A549 (cell line): ENCODE measurements at regions not wholly inside any gene's neighbourhood (a gene's known extent, or its start where the extent isn't known, plus 50 kb on each side); places are given as distances from the start of the nearest gene placed in this dataset.

Experiments
- ATAC-seq, 2 experiments: fragments of 200-7000 bp in 1 of 2; fragments of >200 bp in 1 of 2; cut with Nextera tagmentation in 1 of 2; cut with Tn5 transposase in 1 of 2; 3 replicates each; pipeline versions ENCODE4 v1.8.0 to v1.9.1; 2018 to 2020; ENCODE audit warnings: mild to moderate bottlenecking in 1 of 2, moderate library complexity in 1 of 2
- CTCF ChIA-PET: fragments of 300-600 bp; sonication (Branson Sonifier 250); formaldehyde crosslinking; extraction: SDS; loops from one replicate; lab custom pipeline; 2021; ENCODE audit warnings: antibody characterized with exemption, inconsistent platforms; lab: Yijun Ruan, JAX
- POLR2A ChIA-PET: fragments of 350-600 bp; formaldehyde crosslinking; extraction: SDS; loops from one replicate; lab custom pipeline; 2021; ENCODE audit warnings: antibody characterized with exemption, inconsistent platforms; lab: Yijun Ruan, JAX
- DNase-seq, 2 experiments: peaks; one replicate each; pipeline versions ENCODE4 v3.0.0 to v3.0.0-alpha.2; 2011 to 2016; ENCODE audit warnings: low read depth in 1 of 2, low spot score in 1 of 2
- FAIRE-seq: peaks from 2 replicates; lab custom pipeline; 2011; peaks lifted over from hg19 to GRCh38; lab: Jason Lieb, UNC
- H3K27ac ChIP-seq, 2 experiments: fragments of >200 bp; sonication (Bioruptor Twin); formaldehyde crosslinking; 3 replicates each; pipeline ENCODE4 v1.5.1; 2016 to 2017
- H3K4me1 ChIP-seq: fragments of >200 bp; sonication (Bioruptor Twin); formaldehyde crosslinking; 3 replicates; pipeline ENCODE4 v1.6.1; 2016
- H3K4me2 ChIP-seq: fragments of >200 bp; sonication (Bioruptor Twin); formaldehyde crosslinking; 3 replicates; pipeline ENCODE4 v1.6.1; 2016
- H3K4me3 ChIP-seq: fragments of >200 bp; sonication (Bioruptor Twin); formaldehyde crosslinking; 3 replicates; pipeline ENCODE4 v1.5.1; 2016
- H3K9me3 ChIP-seq: fragments of >200 bp; sonication (Bioruptor Twin); formaldehyde crosslinking; 3 replicates; pipeline ENCODE4 v1.6.1; 2016
- CHD2 ChIP-seq: fragments of 150-350 bp; IDR thresholded peaks from 2 replicates; pipeline ENCODE4 v1.6.1; 2014; ENCODE audit warnings: low read length; ENCODE audit not compliant: partially characterized antibody
- EHF ChIP-seq: fragments of 250-450 bp; sonication (Bioruptor Pico); IDR thresholded peaks from 2 replicates; pipeline ENCODE4 v1.5.0; 2020; ENCODE audit warnings: mild to moderate bottlenecking
- ELK1 ChIP-seq: fragments of 150-350 bp; IDR thresholded peaks from 2 replicates; pipeline ENCODE4 v1.6.1; 2014; ENCODE audit warnings: low read depth, mild to moderate bottlenecking, low read length
- ESRRA ChIP-seq: fragments of 150-350 bp; IDR thresholded peaks from 2 replicates; pipeline ENCODE4 v1.6.1; 2014; ENCODE audit warnings: mild to moderate bottlenecking, low read length, borderline replicate concordance
- HOXB5 ChIP-seq: fragments of 250-450 bp; sonication (Bioruptor Pico); IDR thresholded peaks from 2 replicates; pipeline ENCODE4 v1.5.0; 2020; ENCODE audit warnings: mild to moderate bottlenecking, moderate library complexity
- JUNB ChIP-seq: fragments of >200 bp; sonication (Bioruptor Twin); formaldehyde crosslinking; IDR thresholded peaks from 2 replicates; pipeline ENCODE4 v1.6.1; 2016
- KDM1A ChIP-seq: fragments of 200-600 bp; sonication (generic); IDR thresholded peaks from 2 replicates; pipeline ENCODE4 v1.6.1; 2016; ENCODE audit warnings: low read depth, mild to moderate bottlenecking
- NPAS2 ChIP-seq: fragments of 250-450 bp; sonication (Bioruptor Pico); IDR thresholded peaks from 2 replicates; pipeline ENCODE4 v1.8.0; 2022; ENCODE audit warnings: mild to moderate bottlenecking, moderate library complexity, borderline replicate concordance
- PHF8 ChIP-seq: fragments of 200-600 bp; sonication (generic); IDR thresholded peaks from 2 replicates; pipeline ENCODE4 v1.6.1; 2016; ENCODE audit warnings: low read depth, mild to moderate bottlenecking, antibody characterized with exemption, moderate library complexity, borderline replicate concordance
- POLR2A ChIP-seq: IDR thresholded peaks from 2 replicates; pipeline ENCODE4 v1.6.1; 2012; ENCODE audit warnings: mild to moderate bottlenecking, low read length
- RCOR1 ChIP-seq: fragments of 150-350 bp; IDR thresholded peaks from 2 replicates; pipeline ENCODE4 v1.6.1; 2014; ENCODE audit warnings: antibody characterized with exemption, low read length, low read depth
- RFX5 ChIP-seq: fragments of 450-650 bp; IDR thresholded peaks from 2 replicates; pipeline ENCODE4 v1.7.1; 2014; ENCODE audit warnings: antibody characterized with exemption, mild to moderate bottlenecking, moderate library complexity
- TFCP2L1 ChIP-seq: fragments of 250-450 bp; sonication (Bioruptor Pico); IDR thresholded peaks from 2 replicates; pipeline ENCODE4 v1.5.0; 2021; ENCODE audit warnings: mild to moderate bottlenecking
- TP53 ChIP-seq: fragments of 250-450 bp; sonication (Bioruptor Pico); IDR thresholded peaks from 2 replicates; pipeline ENCODE4 v1.5.0; 2021; ENCODE audit warnings: mild to moderate bottlenecking, moderate library complexity
- ZFP36 ChIP-seq: fragments of 450-650 bp; IDR thresholded peaks from 2 replicates; pipeline ENCODE4 v1.6.1; 2014; ENCODE audit warnings: borderline replicate concordance; ENCODE audit not compliant: partially characterized antibody
- WGBS: methylation state at CpG from one replicate; pipeline ENCODE4 v1.1.6; 2017; ENCODE audit errors: missing lambda C conversion rate; 5-methylcytosine and 5-hydroxymethylcytosine counted together
- TF ChIP-seq, protein P1 (sequence below): fragments of 250-450 bp; sonication (Bioruptor Pico); IDR thresholded peaks from 2 replicates; pipeline ENCODE4 v1.5.0; 2021; ENCODE audit warnings: mild to moderate bottlenecking, moderate library complexity, borderline replicate concordance
- TF ChIP-seq, protein P2 (sequence below): IDR thresholded peaks from 2 replicates; pipeline ENCODE4 v1.6.1; 2012; ENCODE audit warnings: low read depth, borderline replicate concordance

GRCh38 chr3:159757341-159758060 is 231.1 kb upstream of the IL12A start:
- WGBS: 80% methylated on average over 5 of the region's 5 CpGs
- POLR2A ChIA-PET: no interaction called here
- H3K9me3 ChIP-seq: peaks cover 12% of the 10 kb centered on the region
- TF ChIP-seq TP53 (no peak), ZFP36 (no peak), JUNB (no peak), KDM1A (no peak), TFCP2L1 (CRISPR knock-in tag) (no peak), HOXB5 (CRISPR knock-in tag) (no peak), ELK1 (no peak), POLR2A (no peak), CHD2 (no peak), RCOR1 (no peak), ESRRA (no peak)
- TF ChIP-seq, protein P1, sequence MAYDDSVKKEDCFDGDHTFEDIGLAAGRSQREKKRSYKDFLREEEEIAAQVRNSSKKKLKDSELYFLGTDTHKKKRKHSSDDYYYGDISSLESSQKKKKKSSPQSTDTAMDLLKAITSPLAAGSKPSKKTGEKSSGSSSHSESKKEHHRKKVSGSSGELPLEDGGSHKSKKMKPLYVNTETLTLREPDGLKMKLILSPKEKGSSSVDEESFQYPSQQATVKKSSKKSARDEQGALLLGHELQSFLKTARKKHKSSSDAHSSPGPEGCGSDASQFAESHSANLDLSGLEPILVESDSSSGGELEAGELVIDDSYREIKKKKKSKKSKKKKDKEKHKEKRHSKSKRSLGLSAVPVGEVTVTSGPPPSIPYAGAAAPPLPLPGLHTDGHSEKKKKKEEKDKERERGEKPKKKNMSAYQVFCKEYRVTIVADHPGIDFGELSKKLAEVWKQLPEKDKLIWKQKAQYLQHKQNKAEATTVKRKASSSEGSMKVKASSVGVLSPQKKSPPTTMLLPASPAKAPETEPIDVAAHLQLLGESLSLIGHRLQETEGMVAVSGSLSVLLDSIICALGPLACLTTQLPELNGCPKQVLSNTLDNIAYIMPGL: no peak
- TF ChIP-seq, protein P2, sequence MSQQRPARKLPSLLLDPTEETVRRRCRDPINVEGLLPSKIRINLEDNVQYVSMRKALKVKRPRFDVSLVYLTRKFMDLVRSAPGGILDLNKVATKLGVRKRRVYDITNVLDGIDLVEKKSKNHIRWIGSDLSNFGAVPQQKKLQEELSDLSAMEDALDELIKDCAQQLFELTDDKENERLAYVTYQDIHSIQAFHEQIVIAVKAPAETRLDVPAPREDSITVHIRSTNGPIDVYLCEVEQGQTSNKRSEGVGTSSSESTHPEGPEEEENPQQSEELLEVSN: no peak
- TF ChIP-seq, all 56 proteins: peak for 0
- Histone ChIP-seq H3K27ac (no peak overlapping the region), H3K4me1 (peaks cover 24% of the 10 kb centered on the region), H3K4me2 (no peak overlapping the region), H3K4me3 (no peak overlapping the region)
- FAIRE-seq: no peak
- CTCF ChIA-PET: interaction anchor here (0.8 to 1.5 kb wide), 5 partner anchors 30 to 49 kb away, joined by 3 to 6 read pairs (median 4); no protein-coding TSS in a partner anchor
- no peak for DNase-seq
- ATAC-seq: no peak

- FAIRE-seq (no peak), ATAC-seq (no peak), DNase-seq (no peak)
- Histone ChIP-seq H3K4me2 (no peak overlapping the region), H3K27ac (no peak overlapping the region), H3K4me1 (peaks cover 26% of the 10 kb centered on the region), H3K4me3 (no peak overlapping the region), H3K9me3 (peaks cover 12% of the 10 kb centered on the region)
- CTCF ChIA-PET: interaction anchor here (1.9 to 2.4 kb wide), 2 partner anchors 45 to 246 kb away, joined by 4 to 12 read pairs; no protein-coding TSS in a partner anchor
- no peak for TF ChIP-seq ELK1
- TF ChIP-seq, protein P2: no peak
- no peak for TF ChIP-seq EHF
- TF ChIP-seq ZFP36: no peak
- TF ChIP-seq RCOR1: no peak
- POLR2A ChIA-PET: interaction anchor here (1.2 kb wide), 1 partner anchor 27 kb away, joined by 3 read pairs; no protein-coding TSS in a partner anchor
Observed at GRCh38 chr3:159760046-159760445, 228.6 kb upstream of the IL12A start.

DNA sequence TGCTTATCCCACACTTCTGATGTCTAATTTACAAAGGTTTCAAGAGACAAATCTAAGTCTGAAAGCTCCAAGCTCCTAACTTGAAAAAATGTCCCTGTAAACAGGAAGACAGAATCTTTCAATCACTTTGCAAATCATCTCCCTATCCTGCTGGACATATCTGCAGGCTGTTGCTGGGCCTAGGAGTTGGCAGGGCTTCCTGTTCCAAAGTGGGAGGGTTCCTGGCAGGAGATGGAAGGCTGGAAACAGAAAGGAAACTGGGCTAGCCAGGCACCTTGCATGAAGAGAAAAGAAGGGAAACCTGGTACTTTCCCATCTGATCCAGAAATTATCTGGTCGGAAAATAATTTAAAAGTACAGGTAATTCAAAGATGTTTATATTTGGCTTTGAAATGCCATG is 227.3 kb upstream of the IL12A start:
- Histone ChIP-seq H3K27ac (peak overlapping the region; percentile 95 to 96), H3K9me3 (peaks cover 3% of the 10 kb centered on the region; the same call in 1 of the 3 replicates)
- 27% methylated on average over 1 of the region's 1 CpG for WGBS
- CTCF ChIA-PET: interaction anchor here (0.6 to 1.6 kb wide), 3 partner anchors 35 to 153 kb away, joined by 3 to 14 read pairs (median 4); no protein-coding TSS in a partner anchor
- POLR2A ChIA-PET: interaction anchor here (1.1 to 2.8 kb wide), 3 partner anchors 29 to 126 kb away, joined by 3 to 16 read pairs (median 5); no protein-coding TSS in a partner anchor
- TF ChIP-seq NPAS2 (CRISPR knock-in tag) (no peak), PHF8 (no peak), RFX5 (no peak)
- TF ChIP-seq, all 56 proteins: peak for 0
- DNase-seq: peak in 1 of 2 experiments; percentile 48
- H3K4me3 ChIP-seq: no peak overlapping the region
- no peak for ATAC-seq
- peak overlapping the region; percentile 81 for H3K4me2 ChIP-seq
- peaks cover 32% of the 10 kb centered on the region for H3K4me1 ChIP-seq
- no peak for FAIRE-seq
